Activated B cell treated with CpG ODN at 0.5 μM for 24 hours (primary cell): ENCODE measurements at regions not wholly inside any gene's neighbourhood (a gene's known extent, or its start where the extent isn't known, plus 50 kb on each side); places are given as distances from the start of the nearest gene placed in this dataset.

ENCODE experiments used
- ATAC-seq: fragments of 200-7000 bp; cut with Tn5 transposase; one replicate; pipeline ENCODE4 v1.10.0; 2021; ENCODE audit warnings: low read depth, mild to moderate bottlenecking, moderate library complexity
- CTCF ChIA-PET: fragments of 350-600 bp; sonication (Branson Sonifier 250); formaldehyde crosslinking; loops from one replicate; lab custom pipeline; 2021; ENCODE audit warnings: antibody characterized with exemption; lab: Charles Lee
- POLR2A ChIA-PET: fragments of 350-600 bp; sonication (Branson Sonifier 250); formaldehyde crosslinking; loops from one replicate; lab custom pipeline; 2021; ENCODE audit warnings: antibody characterized with exemption; lab: Charles Lee
- DNase-seq: peaks from one replicate; pipeline ENCODE4 v3.0.0; 2022
- H3K27ac Mint-ChIP-seq: one replicate; pipeline ENCODE4 v1.8.0; 2020; ENCODE audit warnings: mixed read lengths
- H3K27me3 Mint-ChIP-seq: one replicate; pipeline ENCODE4 v1.8.0; 2021; ENCODE audit warnings: mixed read lengths
- H3K36me3 Mint-ChIP-seq: one replicate; pipeline ENCODE4 v1.8.0; 2021; ENCODE audit warnings: low read depth, mixed read lengths
- H3K4me1 Mint-ChIP-seq: one replicate; pipeline ENCODE4 v1.8.0; 2021; ENCODE audit warnings: mixed read lengths
- H3K4me3 Mint-ChIP-seq: one replicate; pipeline ENCODE4 v1.8.0; 2020; ENCODE audit warnings: mild to moderate bottlenecking, mixed read lengths
- H3K9me3 Mint-ChIP-seq: one replicate; pipeline ENCODE4 v1.8.0; 2020; ENCODE audit warnings: mixed read lengths
- intact Hi-C: fragments of 100-400 bp; cut with micrococcal nuclease; formaldehyde crosslinking; loops from one replicate; pipeline ENCODE4 v1.15.1; 2024
- TF ChIP-seq, protein P1 (sequence below): fragments of 200-600 bp; IDR thresholded peaks from one replicate; pipeline ENCODE4 v1.8.0; 2022; ENCODE audit warnings: antibody characterized with exemption, mild to moderate bottlenecking

DNA sequence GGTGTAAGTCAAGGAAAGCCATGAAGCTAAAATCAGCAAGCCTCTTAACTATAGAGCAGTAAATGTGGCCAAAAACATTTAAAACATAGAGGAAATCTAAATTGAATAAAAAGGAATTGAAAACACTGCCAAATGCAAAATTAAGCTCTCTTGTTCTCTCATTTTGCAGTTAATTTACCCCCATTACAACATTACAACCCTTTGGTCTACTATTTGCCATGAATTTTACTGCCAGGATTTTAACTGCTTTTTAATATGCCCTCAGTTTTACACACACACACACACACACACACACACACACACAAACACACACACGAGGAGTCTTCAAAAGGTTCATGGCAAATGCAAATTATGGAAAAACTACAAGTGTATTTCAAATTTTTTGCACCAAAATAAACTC, 91.4 kb upstream of the ACO1 start:
- intact Hi-C loops, result no loop called here
- Mint-ChIP-seq H3K4me3 (no peak overlapping the region), H3K27ac (no peak overlapping the region), H3K27me3 (peaks cover 1% of the 10 kb centered on the region), H3K4me1 (no peaks in the 10 kb centered on the region), H3K36me3 (no peaks in the 10 kb centered on the region), H3K9me3 (no peaks in the 10 kb centered on the region)
- DNase-seq (no peak), ATAC-seq (no peak)
- ChIA-PET POLR2A (no interaction called here), CTCF (no interaction called here)
- TF ChIP-seq, protein P1, sequence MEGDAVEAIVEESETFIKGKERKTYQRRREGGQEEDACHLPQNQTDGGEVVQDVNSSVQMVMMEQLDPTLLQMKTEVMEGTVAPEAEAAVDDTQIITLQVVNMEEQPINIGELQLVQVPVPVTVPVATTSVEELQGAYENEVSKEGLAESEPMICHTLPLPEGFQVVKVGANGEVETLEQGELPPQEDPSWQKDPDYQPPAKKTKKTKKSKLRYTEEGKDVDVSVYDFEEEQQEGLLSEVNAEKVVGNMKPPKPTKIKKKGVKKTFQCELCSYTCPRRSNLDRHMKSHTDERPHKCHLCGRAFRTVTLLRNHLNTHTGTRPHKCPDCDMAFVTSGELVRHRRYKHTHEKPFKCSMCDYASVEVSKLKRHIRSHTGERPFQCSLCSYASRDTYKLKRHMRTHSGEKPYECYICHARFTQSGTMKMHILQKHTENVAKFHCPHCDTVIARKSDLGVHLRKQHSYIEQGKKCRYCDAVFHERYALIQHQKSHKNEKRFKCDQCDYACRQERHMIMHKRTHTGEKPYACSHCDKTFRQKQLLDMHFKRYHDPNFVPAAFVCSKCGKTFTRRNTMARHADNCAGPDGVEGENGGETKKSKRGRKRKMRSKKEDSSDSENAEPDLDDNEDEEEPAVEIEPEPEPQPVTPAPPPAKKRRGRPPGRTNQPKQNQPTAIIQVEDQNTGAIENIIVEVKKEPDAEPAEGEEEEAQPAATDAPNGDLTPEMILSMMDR, result no peak

DNA sequence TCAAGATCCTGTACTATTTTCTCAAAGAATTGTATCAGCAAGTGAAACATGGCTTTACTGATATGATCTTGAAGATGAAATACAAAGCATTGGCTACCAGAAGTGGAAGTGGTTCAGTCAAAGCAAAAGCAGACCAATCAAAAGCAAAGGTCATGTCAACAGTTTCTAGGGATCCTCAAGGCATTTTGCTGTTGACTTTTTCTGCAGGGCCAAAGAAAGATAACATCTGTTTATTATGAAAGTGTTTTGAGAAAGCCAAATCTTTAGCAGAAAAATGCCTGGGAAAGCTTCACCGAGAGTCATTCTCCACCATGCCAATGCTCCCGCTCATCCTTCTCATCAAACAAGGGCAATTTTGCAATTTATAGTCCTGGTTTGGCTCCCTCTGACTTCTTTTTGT, 90.3 kb upstream of the ACO1 start:
- Mint-ChIP-seq H3K4me3 (no peak overlapping the region), H3K36me3 (no peaks in the 10 kb centered on the region), H3K9me3 (peaks cover 3% of the 10 kb centered on the region), H3K27ac (no peak overlapping the region), H3K4me1 (no peaks in the 10 kb centered on the region), H3K27me3 (peaks cover 1% of the 10 kb centered on the region)
- TF ChIP-seq, protein P1, result no peak
- CTCF ChIA-PET, result no interaction called here
- intact Hi-C loops, result no loop called here
- POLR2A ChIA-PET, result no interaction called here
- no peak for DNase-seq
- ATAC-seq, result no peak

DNA sequence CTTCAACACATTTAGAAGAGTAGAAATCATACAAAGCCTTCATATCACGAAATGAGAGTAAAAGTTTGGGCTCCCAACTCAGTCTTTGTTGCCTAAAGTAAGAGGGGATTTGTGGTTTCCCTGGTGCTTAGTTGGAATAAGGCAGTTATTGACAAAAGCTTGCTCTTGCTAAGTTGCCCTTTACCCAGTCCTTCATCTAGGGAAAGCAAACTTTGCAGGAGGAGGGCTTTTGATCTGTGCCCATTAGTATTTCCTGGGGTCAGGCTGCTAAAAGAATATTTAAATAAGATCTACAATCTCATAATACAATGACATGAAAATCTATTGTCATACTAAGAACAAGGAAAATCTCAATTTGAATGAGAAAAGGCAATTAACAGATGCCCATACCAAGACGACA, 84.1 kb upstream of the ACO1 start:
- ATAC-seq (no peak), DNase-seq (no peak)
- ChIA-PET POLR2A (no interaction called here), CTCF (no interaction called here)
- intact Hi-C loops, result no loop called here
- H3K27ac Mint-ChIP-seq, result no peak overlapping the region
- H3K4me1 Mint-ChIP-seq, result no peaks in the 10 kb centered on the region
- H3K27me3 Mint-ChIP-seq, result no peaks in the 10 kb centered on the region
- TF ChIP-seq, protein P1, result no peak
- H3K4me3 Mint-ChIP-seq, result no peak overlapping the region
- H3K9me3 Mint-ChIP-seq, result peaks cover 5% of the 10 kb centered on the region
- H3K36me3 Mint-ChIP-seq, result no peaks in the 10 kb centered on the region

DNA sequence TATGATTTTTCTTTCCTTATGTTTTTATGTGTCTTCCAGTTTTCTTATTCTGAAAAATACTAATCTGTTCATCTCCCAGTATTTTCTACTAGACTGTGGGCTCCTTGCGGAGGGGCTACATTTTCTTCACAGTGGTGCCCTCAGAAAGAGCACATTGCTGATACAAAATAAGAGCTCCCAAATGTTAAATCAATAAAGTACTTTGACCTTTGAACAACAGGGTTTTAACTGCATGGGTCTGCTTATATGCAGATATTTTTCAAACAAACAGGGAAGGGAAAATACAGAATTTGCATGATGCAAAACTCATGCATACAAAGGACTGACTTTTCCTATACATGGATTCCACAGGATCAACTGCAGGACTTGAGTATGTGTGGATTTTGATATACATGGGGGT, 79.9 kb upstream of the ACO1 start:
- no peak overlapping the region for H3K4me3 Mint-ChIP-seq
- ChIA-PET POLR2A (no interaction called here), CTCF (no interaction called here)
- H3K36me3 Mint-ChIP-seq, result no peaks in the 10 kb centered on the region
- intact Hi-C loops, result no loop called here
- peaks cover 14% of the 10 kb centered on the region for H3K9me3 Mint-ChIP-seq
- H3K4me1 Mint-ChIP-seq, result no peaks in the 10 kb centered on the region
- TF ChIP-seq, protein P1, result no peak
- ATAC-seq, result no peak
- no peak overlapping the region for H3K27ac Mint-ChIP-seq
- no peak for DNase-seq
- H3K27me3 Mint-ChIP-seq, result peaks cover 2% of the 10 kb centered on the region

DNA sequence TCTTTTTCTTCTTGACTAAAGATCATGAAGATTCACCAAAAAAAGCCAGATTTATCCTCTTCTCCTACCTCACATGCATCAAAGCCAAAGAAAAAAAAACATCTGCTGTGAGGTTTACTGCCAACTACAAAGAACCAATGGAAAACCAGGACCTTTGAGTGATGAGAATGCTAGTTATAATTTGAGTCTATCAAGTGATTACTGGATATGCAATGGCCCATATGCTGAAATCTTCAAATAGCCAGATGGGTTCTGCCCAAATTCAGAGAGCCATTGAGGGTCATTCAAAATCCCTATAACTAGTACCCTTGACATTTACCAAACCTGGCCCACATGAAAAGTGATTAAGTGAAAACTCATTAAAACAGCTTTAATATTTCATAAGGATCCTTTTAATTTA, 78.4 kb upstream of the ACO1 start:
- Mint-ChIP-seq H3K36me3 (no peaks in the 10 kb centered on the region), H3K9me3 (peaks cover 14% of the 10 kb centered on the region), H3K4me1 (no peaks in the 10 kb centered on the region), H3K27ac (no peak overlapping the region), H3K27me3 (peaks cover 2% of the 10 kb centered on the region), H3K4me3 (no peak overlapping the region)
- intact Hi-C loops, result no loop called here
- ChIA-PET CTCF (no interaction called here), POLR2A (no interaction called here)
- no peak for DNase-seq
- no peak for ATAC-seq
- TF ChIP-seq, protein P1, result no peak
